ENCODE measurements at regions not wholly inside any gene's neighbourhood (a gene's known extent, or its start where the extent isn't known, plus 50 kb on each side); places are given as distances from the start of the nearest gene placed in this dataset.

DNA sequence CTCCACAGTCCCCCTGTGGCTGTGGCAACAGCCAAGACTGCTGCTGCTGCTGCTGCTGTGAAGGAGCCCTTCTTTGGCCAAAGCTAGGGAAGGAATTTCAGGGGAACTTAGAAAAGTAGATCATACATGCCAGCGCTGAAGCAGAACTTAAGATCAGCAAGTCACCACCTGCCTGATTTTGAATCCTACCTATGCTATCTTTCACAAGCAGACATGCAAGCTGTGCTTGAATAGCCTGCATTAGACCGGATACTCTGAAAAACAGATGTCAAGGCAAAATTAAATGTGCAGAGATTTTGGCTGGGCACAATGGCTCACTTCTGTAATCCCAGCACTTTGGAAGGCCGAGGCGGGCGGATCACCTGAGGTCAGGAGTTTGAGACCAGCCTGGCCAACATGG lies 99.3 kb upstream of the ZNF366 start:
- H3K36me3 ChIP-seq (ENCODE audit: low read depth) = no peaks in the 10 kb centered on the region
- peaks cover 29% of the 10 kb centered on the region for H3K4me1 ChIP-seq (ENCODE audit: insufficient read depth, poor library complexity, severe bottlenecking)
- no peaks in the 10 kb centered on the region for H3K27me3 ChIP-seq (ENCODE audit: insufficient read depth, poor library complexity, severe bottlenecking)
- TF ChIP-seq, protein P1, sequence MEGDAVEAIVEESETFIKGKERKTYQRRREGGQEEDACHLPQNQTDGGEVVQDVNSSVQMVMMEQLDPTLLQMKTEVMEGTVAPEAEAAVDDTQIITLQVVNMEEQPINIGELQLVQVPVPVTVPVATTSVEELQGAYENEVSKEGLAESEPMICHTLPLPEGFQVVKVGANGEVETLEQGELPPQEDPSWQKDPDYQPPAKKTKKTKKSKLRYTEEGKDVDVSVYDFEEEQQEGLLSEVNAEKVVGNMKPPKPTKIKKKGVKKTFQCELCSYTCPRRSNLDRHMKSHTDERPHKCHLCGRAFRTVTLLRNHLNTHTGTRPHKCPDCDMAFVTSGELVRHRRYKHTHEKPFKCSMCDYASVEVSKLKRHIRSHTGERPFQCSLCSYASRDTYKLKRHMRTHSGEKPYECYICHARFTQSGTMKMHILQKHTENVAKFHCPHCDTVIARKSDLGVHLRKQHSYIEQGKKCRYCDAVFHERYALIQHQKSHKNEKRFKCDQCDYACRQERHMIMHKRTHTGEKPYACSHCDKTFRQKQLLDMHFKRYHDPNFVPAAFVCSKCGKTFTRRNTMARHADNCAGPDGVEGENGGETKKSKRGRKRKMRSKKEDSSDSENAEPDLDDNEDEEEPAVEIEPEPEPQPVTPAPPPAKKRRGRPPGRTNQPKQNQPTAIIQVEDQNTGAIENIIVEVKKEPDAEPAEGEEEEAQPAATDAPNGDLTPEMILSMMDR (IDR thresholded peaks at IDR 0.05; ENCODE audit: poor library complexity, severe bottlenecking) = no peak
- no peak for DNase-seq (ENCODE audit: low spot score)
- ATAC-seq (ENCODE audit: low read depth) = no peak
- H3K27ac ChIP-seq (ENCODE audit: poor library complexity, severe bottlenecking) = peak overlapping the region; percentile 98
- H3K4me3 ChIP-seq (ENCODE audit: severe bottlenecking) = no peak overlapping the region
- H3K9me3 ChIP-seq (ENCODE audit: severe bottlenecking) = no peaks in the 10 kb centered on the region

DNA sequence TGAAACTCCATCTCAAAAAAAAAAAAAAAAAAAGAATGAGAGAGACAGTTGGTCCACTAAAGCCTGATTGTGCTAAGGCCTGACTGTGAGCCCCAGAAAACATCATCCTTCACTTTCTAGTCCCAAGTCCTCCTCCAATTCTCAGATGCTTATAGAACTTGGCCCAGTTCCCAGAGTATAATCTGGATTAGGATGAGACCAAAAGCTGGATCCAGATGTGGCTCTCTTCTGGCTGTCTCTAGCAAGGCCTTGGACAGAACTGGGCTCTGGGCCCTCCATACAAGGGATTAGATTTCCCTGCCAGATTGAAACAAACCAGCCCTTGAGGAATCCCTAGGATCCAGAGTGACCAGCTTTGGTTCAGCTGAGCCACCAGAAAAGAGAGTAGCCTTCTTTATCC lies 98.4 kb upstream of the ZNF366 start:
- H3K9me3 ChIP-seq (ENCODE audit: severe bottlenecking) = no peaks in the 10 kb centered on the region
- DNase-seq (ENCODE audit: low spot score) (no peak), ATAC-seq (ENCODE audit: low read depth) (no peak)
- H3K27me3 ChIP-seq (ENCODE audit: insufficient read depth, poor library complexity, severe bottlenecking) = no peaks in the 10 kb centered on the region
- H3K27ac ChIP-seq (ENCODE audit: poor library complexity, severe bottlenecking) = peak overlapping the region; percentile 98
- H3K4me1 ChIP-seq (ENCODE audit: insufficient read depth, poor library complexity, severe bottlenecking) = peaks cover 38% of the 10 kb centered on the region
- no peak overlapping the region for H3K4me3 ChIP-seq (ENCODE audit: severe bottlenecking)
- H3K36me3 ChIP-seq (ENCODE audit: low read depth) = no peaks in the 10 kb centered on the region
- TF ChIP-seq, protein P1 (IDR thresholded peaks at IDR 0.05; ENCODE audit: poor library complexity, severe bottlenecking) = no peak

DNA sequence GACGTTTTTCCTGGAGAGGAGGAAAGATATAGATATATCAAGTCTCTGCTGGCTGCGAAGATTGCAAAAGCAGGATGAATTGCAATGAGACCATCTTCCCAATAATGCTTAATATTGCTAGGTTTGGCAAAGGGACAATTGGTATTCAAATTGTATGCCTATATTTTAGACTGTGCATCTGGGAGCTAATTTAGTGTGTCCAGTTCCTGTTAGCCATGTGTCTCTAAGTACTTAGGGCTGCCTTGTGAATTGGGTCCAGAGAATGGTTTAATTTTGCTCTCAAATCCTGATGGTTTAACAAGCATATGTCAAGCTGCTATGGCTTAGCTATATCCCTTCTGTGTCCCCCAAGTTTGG lies 97.6 kb upstream of the ZNF366 start:
- no peak for DNase-seq (ENCODE audit: low spot score)
- H3K4me1 ChIP-seq (ENCODE audit: insufficient read depth, poor library complexity, severe bottlenecking) = peaks cover 45% of the 10 kb centered on the region
- H3K27ac ChIP-seq (ENCODE audit: poor library complexity, severe bottlenecking) = peak overlapping the region; percentile 98
- no peaks in the 10 kb centered on the region for H3K27me3 ChIP-seq (ENCODE audit: insufficient read depth, poor library complexity, severe bottlenecking)
- ATAC-seq (ENCODE audit: low read depth) = no peak
- no peaks in the 10 kb centered on the region for H3K36me3 ChIP-seq (ENCODE audit: low read depth)
- no peak overlapping the region for H3K4me3 ChIP-seq (ENCODE audit: severe bottlenecking)
- H3K9me3 ChIP-seq (ENCODE audit: severe bottlenecking) = no peaks in the 10 kb centered on the region
- TF ChIP-seq, protein P1 (IDR thresholded peaks at IDR 0.05; ENCODE audit: poor library complexity, severe bottlenecking) = no peak

DNA sequence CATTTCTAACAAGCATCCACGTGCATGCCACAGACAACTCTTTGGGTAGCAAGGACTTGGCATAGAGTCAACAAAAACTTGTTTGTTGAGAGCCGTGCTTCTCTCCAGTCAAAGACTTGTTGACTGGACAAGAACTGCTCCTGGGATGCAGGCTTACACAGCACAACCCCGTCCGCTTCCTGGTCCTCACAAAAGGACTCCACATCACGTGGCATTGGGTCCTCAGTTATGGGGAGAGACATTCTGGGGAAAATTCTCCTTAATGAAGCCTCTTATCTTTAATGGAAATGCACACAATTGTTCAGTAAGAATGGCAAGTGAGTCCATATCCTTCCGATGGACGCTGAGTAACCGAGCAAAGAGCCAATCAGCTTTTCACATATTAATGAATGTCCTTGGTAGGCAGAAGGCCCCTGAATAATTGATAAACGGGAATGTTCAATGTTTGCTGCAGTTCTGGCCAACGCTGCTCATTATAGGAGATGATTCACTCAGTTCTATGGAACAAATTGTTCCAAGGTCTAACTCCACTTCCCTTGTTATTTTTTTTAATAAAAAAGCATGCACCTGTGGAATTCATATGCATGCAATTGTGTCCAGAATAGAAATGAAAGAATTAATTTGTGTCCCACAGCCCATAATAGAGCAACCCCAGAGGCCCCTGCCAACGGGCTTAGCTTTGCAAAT lies 97.0 kb upstream of the ZNF366 start:
- DNase-seq (ENCODE audit: low spot score) (no peak), ATAC-seq (ENCODE audit: low read depth) (peak; percentile 23)
- Histone ChIP-seq H3K27me3 (ENCODE audit: insufficient read depth, poor library complexity, severe bottlenecking) (no peaks in the 10 kb centered on the region), H3K9me3 (ENCODE audit: severe bottlenecking) (no peaks in the 10 kb centered on the region), H3K4me3 (ENCODE audit: severe bottlenecking) (no peak overlapping the region), H3K36me3 (ENCODE audit: low read depth) (no peaks in the 10 kb centered on the region), H3K4me1 (ENCODE audit: insufficient read depth, poor library complexity, severe bottlenecking) (peaks cover 51% of the 10 kb centered on the region), H3K27ac (ENCODE audit: poor library complexity, severe bottlenecking) (peak overlapping the region; percentile 98)
- TF ChIP-seq, protein P1 (IDR thresholded peaks at IDR 0.05; ENCODE audit: poor library complexity, severe bottlenecking) = no peak

All from RWPE2 (cell line).